NCI-H187 (cell line): ENCODE measurements at regions not wholly inside any gene's neighbourhood (a gene's known extent, or its start where the extent isn't known, plus 50 kb on each side); places are given as distances from the start of the nearest gene placed in this dataset.

Experiments used
- DNase-seq, 2 experiments: peaks; one replicate each; lab custom pipeline; 2025; lab: John Stamatoyannopoulos, UW

DNA sequence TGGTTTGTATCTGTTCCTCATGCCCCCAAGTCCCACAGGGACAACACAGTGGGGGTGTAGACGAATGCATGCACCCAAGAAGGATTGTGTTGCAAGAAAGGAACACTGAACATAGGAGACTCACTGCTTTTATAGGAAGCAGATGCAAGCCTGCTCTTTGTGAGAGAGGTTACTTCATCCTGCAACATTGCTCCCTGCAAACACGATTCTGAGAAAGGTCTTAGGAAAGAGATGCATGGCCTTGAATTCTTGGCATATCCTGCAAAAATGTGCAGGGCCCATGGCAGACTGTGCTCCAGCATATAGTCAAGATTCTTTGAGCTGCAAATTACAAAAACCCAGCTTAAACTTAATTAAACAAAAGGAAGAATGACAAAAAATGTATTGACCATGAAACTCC is 312.2 kb upstream of the MGAT5 start:
- no peak for DNase-seq

DNA sequence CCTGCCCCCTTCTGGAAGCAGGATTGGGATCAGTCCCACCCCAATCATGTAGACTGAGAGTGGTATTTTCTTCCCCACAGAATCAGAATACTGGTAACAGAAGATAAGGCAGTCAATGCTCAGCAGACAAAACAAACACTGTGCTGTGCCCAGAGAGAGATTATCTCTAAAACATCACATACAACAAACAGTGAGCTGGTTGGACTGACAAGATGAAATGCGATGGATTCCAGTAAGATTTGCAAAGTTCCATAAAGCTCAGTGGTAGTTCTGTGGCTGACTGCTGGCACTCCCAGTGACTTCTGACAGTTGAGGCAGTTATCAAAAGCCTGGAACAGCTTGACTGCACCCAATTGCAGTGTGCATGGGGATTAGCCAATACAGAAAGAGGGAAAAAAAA is 311.5 kb upstream of the MGAT5 start:
- DNase-seq, result no peak

DNA sequence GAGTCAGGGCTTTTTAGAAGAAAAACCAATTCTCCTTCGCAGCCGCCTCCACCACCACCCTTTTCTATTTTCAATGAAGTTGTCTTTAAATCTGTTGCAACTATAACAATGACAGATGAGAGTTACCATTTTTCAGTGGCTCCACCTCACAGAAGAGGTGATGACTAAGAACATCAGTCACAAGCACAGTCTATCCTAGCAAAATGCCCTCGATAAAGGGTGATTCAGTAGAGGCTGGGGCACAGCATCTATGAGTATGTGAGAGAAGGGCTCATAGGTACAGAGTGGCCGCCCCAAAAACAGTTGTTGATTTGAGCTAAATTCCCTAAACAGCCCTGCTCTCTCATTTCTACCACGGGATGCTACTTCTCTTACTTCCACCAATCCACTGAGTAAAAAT is 310.8 kb upstream of the MGAT5 start:
- DNase-seq, result no peak

GRCh38 chr2:133945089-133945488 is 308.8 kb upstream of the MGAT5 start:
- DNase-seq, result no peak

DNA sequence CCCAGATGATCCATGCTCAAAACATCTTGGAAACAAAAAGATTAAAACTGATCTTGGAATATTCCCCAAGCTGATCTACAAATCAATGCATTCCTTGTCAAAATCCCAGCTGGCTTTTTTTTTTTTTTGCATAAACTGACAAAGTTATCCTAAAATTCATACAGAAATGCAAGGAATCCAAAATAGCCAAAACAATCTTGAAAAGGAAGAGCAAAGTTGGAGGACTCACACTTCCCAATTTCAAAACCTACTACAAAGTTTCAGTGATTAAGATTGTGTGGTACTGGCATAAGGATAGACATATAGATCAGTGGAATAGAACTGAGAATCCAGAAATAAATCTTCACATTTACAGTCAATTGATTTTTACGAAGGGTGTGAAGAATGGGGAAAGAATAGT is 306.8 kb upstream of the MGAT5 start:
- no peak for DNase-seq

GRCh38 chr2:133948610-133949290 is 305.1 kb upstream of the MGAT5 start:
- DNase-seq, result no peak

DNA sequence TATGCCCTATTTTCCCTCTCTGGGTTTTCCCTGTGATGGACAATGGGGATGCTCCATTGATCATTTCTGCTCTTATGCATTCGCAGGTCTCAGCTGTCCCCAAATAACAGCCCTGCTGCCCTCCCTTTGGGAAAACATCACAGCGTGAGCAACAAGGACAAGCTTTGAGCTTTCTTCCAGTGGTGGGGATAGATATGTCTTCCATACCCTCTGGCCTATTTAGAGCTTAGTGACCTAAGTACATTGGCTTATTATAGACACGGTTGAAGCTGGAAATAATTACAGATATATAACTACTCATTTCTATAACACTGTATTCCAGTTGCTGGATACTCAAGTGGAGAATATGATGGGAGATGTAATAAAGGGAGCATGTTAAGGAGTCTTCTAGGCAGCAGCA is 304.3 kb upstream of the MGAT5 start:
- DNase-seq, result no peak

DNA sequence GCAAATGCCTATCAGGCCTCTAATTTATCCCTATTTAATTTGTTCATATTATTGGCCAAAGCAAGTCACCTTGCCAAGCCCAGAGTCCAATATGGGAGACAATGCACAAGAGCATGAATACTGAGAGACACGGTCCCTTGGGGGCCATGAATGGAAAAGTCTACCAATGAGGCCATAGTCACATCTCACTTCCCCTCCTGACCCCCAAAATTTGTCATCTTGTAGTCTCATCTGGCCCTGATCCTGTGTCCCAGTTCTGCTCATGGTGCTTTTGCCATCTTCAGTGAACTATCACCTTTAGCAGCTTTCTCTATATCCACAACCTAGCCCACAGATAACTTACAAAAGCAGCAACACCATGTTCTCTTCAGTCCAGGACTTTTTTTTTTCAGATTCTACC is 302.7 kb upstream of the MGAT5 start:
- DNase-seq, result no peak

DNA sequence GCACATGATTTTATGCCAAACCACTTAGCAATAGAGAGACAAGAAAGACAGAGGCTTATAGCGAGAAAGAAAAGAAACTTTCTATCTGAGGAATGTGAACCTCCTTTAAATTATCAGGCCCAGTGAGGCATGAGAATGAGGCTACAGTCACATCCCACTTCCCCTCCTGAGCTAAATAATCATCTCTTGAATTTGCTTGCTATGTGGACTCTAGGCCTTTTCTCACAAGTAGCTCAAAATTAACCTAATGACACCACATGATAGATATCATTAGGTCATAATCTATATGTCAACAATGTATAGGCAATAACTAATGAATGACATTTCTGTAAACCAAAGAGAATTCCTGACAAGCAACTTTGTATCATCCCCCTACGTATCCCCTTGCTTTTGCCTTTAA is 301.5 kb upstream of the MGAT5 start:
- no peak for DNase-seq

- no peak for DNase-seq
Observed at GRCh38 chr2:133952896-133953295, 301.0 kb upstream of the MGAT5 start.

DNA sequence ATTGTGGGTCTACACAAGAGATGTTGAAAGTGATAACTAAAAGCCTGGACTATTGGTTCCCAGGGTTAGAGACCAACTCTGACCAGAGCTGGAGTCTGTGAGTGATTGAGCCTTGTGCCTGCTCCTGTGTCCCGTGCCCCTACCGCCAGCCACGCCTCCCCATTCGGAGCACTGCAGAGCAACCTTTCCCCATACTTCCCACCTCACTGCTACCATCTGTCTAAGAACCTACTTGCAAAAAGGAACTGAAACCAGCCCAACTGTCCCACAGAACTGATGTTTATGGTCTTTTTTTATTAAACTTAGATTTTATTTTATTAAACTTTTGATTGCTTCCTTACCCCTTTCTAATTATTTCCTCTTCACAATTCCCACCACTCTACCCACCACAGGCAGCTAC is 300.3 kb upstream of the MGAT5 start:
- DNase-seq, result no peak

DNA sequence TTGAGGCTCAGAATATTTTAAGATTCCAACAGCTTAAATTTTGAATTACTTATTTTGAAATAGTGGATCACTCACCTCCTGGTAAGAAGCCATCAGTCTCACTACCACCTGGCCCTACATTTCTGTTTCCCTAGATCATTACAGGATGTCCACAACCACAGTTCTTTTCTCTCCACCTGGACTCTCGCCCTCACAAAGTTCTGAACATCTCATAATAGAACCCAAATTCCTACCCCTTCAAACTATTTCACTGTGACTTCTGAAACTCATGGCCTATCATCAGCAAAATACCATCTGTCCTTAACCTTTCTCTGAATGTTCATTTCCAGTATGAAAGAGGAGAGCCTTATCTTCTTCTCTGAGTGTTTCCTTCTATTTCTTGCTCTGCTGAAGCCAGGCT is 299.2 kb upstream of the MGAT5 start:
- DNase-seq, result no peak

- no peak for DNase-seq
Observed at GRCh38 chr2:133955169-133955568, 298.7 kb upstream of the MGAT5 start.

DNA sequence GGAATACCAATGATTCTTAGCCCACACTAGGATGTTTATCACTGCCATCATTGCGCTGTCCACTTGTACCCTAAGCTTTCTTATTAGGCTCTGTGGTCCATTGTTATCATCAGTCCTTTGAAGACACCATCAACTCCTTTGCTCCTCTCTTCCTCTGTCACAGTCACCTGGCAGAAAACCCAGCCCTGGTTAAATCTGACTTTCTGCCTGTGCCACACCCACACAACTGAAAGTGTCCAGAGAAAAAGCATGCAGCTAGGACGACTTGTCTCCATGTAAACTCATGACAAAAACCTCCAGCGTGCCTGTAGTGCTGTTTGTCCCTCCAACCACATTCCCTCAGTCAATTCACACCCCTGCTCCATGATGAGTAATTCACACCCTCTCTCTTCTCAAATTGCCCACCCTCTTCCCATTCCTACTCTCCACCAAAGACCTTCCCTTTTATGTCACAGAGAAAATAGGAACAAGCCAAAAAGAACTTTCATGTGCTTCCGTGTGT is 297.4 kb upstream of the MGAT5 start:
- no peak for DNase-seq

DNA sequence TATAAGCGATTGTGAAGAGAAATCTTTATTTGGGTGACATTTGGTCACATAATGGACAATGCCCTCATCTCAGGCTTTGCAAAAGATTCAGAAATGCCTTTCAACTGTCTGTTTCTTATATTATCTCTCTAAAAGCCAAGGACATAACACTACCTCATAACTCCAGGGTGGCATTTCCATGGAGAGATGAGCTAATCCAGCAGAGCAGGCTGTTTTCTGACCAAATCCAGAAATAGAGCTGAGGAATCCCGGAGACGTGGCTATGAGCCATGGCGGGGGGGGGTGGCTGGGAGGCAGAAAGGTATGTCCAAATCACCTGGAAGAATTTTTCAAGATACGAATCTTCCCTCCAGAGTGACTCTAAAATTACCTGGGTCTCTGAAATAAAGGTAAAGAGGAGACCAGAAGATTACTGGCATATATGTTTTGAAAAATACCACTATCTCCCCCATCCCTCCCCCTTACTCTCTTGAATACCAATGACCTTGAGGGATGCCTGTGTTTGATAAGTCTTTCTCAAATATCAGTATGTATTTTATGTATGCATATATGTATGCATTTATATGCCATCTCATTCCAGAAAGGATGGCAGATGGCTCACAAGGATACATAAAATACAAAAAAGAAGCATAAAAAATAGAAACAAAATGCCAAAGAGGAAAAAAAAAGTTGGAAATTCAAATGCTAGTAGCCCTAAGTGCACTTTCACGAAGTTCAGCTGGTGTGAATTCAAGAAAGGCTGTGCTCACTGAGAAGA is 296.0 kb upstream of the MGAT5 start:
- no peak for DNase-seq

GRCh38 chr2:133959066-133959465 is 294.8 kb upstream of the MGAT5 start:
- DNase-seq, result no peak

- DNase-seq, result no peak
Observed at GRCh38 chr2:133966720-133967304, 287.1 kb upstream of the MGAT5 start.

GRCh38 chr2:133967326-133967725 is 286.5 kb upstream of the MGAT5 start:
- no peak for DNase-seq

GRCh38 chr2:133968446-133968845 is 285.4 kb upstream of the MGAT5 start:
- no peak for DNase-seq

DNA sequence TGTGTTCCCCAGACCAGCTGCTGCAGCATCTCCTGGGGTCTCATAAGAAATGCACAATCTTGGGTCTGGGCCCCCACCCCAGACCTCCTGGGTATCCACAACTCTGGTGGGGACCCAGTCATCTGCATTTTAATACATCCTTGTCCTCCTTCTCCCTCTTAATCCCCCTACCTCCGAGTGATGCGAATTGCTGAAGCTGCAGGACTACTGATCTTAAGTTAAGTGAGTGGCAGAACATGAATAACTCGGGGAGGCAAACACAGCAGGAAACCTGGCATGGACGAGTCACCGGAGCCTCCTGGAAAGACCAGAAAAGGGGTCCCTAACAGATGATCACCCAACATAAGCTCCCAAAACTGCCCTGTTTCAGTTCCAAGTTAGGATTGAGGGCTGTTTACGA is 283.2 kb upstream of the MGAT5 start:
- no peak for DNase-seq

GRCh38 chr2:133972297-133972696 is 281.6 kb upstream of the MGAT5 start:
- DNase-seq, result no peak

GRCh38 chr2:133972786-133973185 is 281.1 kb upstream of the MGAT5 start:
- DNase-seq, result no peak

DNA sequence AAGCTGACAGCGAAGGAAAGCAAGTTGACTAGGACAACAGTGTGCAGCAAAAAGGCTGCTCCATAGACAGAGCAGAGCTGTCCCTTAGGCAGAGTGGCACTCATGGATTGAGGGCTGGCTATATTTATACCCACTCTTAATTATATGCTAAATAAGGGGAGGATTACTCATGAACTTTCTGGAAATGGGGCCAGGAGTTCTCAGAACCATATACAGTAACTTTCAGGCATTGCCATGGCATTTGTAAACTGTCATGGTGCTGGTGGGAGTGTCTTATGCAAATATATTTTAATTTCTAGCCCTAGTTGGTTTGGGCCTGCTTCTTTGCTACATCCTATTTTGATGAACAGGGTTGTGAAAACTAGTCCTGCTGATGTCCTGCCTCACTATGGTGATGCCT is 279.5 kb upstream of the MGAT5 start:
- no peak for DNase-seq
